Mesenchymal stem cell (in vitro differentiated cells and primary cell): ENCODE measurements at regions not wholly inside any gene's neighbourhood (a gene's known extent, or its start where the extent isn't known, plus 50 kb on each side); places are given as distances from the start of the nearest gene placed in this dataset.
"Not testable (repeated sequence)": the region's sequence is repeated elsewhere in the genome, so short reads cannot be mapped to it uniquely, and the experiment has no call there.

Experiments
- DNase-seq: peaks from one replicate; pipeline ENCODE4 v3.0.0-alpha.2; 2013
- H2AFZ ChIP-seq: one replicate; pipeline ENCODE4 v1.6.1; 2013; ENCODE audit warnings: low read depth, mild to moderate bottlenecking, control low read depth, inconsistent platforms, low read length, moderate library complexity
- H2AK5ac ChIP-seq: 2 replicates; pipeline ENCODE4 v1.6.1; 2013; ENCODE audit warnings: low read length, moderate library complexity, mild to moderate bottlenecking, inconsistent platforms; ENCODE audit not compliant: severe bottlenecking
- H2BK120ac ChIP-seq: one replicate; pipeline ENCODE4 v1.6.1; 2013; ENCODE audit warnings: low read depth, mild to moderate bottlenecking, inconsistent platforms, low read length, moderate library complexity
- H2BK12ac ChIP-seq, 2 experiments: one replicate each; pipeline ENCODE4 v1.6.1; 2013; ENCODE audit warnings: inconsistent platforms in 2 of 2, low read length in 2 of 2, mild to moderate bottlenecking in 2 of 2, moderate library complexity in 2 of 2, control low read depth in 1 of 2
- H2BK15ac ChIP-seq: one replicate; pipeline ENCODE4 v1.6.1; 2013; ENCODE audit warnings: mild to moderate bottlenecking, low read depth, inconsistent platforms; ENCODE audit not compliant: poor library complexity, severe bottlenecking
- H2BK5ac ChIP-seq: 2 replicates; pipeline ENCODE4 v1.6.1; 2013; ENCODE audit warnings: low read depth, mild to moderate bottlenecking, low read length, control low read depth, inconsistent platforms; ENCODE audit not compliant: poor library complexity, severe bottlenecking
- H3K14ac ChIP-seq, 2 experiments: one replicate each; pipeline ENCODE4 v1.6.1; 2013; ENCODE audit warnings: inconsistent platforms in 2 of 2, low read length in 2 of 2, control low read depth in 1 of 2, mild to moderate bottlenecking in 1 of 2, moderate library complexity in 1 of 2
- H3K18ac ChIP-seq, 2 experiments: one replicate each; pipeline ENCODE4 v1.6.1; 2013; ENCODE audit warnings: inconsistent platforms in 2 of 2, low read length in 2 of 2, control low read depth in 1 of 2, low read depth in 1 of 2, mild to moderate bottlenecking in 1 of 2
- H3K23ac ChIP-seq, 2 experiments: one replicate each; pipeline ENCODE4 v1.6.1; 2013; ENCODE audit warnings: inconsistent platforms in 2 of 2, low read length in 2 of 2, mild to moderate bottlenecking in 2 of 2, moderate library complexity in 2 of 2, control low read depth in 1 of 2
- H3K27ac ChIP-seq: 2 replicates; pipeline ENCODE4 v1.5.1; 2013; ENCODE audit warnings: mild to moderate bottlenecking, moderate library complexity, low read length, control low read depth, inconsistent platforms; ENCODE audit not compliant: poor library complexity, severe bottlenecking
- H3K27me3 ChIP-seq, 2 experiments: 2 replicates each; pipeline versions ENCODE4 v1.6.1 to v1.7.0; 2013; ENCODE audit warnings: low read length in 2 of 2, mild to moderate bottlenecking in 2 of 2, moderate library complexity in 2 of 2, control low read depth in 1 of 2, inconsistent platforms in 1 of 2; ENCODE audit not compliant: control insufficient read depth in 1 of 2, insufficient read depth in 1 of 2
- H3K36me3 ChIP-seq, 2 experiments: 2 replicates each; pipeline versions ENCODE4 v1.6.1 to v1.7.0; 2013; ENCODE audit warnings: low read length in 2 of 2, control low read depth in 1 of 2, inconsistent platforms in 1 of 2, low read depth in 1 of 2, mild to moderate bottlenecking in 1 of 2; ENCODE audit not compliant: insufficient read depth in 2 of 2, control insufficient read depth in 1 of 2
- H3K4ac ChIP-seq, 2 experiments: one replicate each; pipeline ENCODE4 v1.6.1; 2013; ENCODE audit warnings: inconsistent platforms in 2 of 2, low read length in 2 of 2, mild to moderate bottlenecking in 2 of 2, moderate library complexity in 2 of 2, control low read depth in 1 of 2, low read depth in 1 of 2
- H3K4me1 ChIP-seq: 2 replicates; pipeline ENCODE4 v1.6.1; 2013; ENCODE audit warnings: low read depth, low read length, control low read depth; ENCODE audit not compliant: control insufficient read depth, insufficient read depth
- H3K4me2 ChIP-seq: 2 replicates; pipeline ENCODE4 v1.6.1; 2013; ENCODE audit warnings: low read length, mild to moderate bottlenecking, inconsistent platforms; ENCODE audit not compliant: poor library complexity, severe bottlenecking
- H3K4me3 ChIP-seq, 2 experiments: 2 replicates each; pipeline versions ENCODE4 v1.5.1 to v1.7.0; 2013; ENCODE audit warnings: low read length in 2 of 2, mild to moderate bottlenecking in 2 of 2, control low read depth in 1 of 2, low read depth in 1 of 2; ENCODE audit not compliant: insufficient read depth in 1 of 2
- H3K79me1 ChIP-seq: replicated peaks from 2 replicates; pipeline ENCODE4 v1.6.1; 2013; ENCODE audit warnings: mild to moderate bottlenecking, control low read depth, low read length, inconsistent platforms; ENCODE audit not compliant: poor library complexity, severe bottlenecking
- H3K9ac ChIP-seq: 2 replicates; pipeline ENCODE4 v1.7.0; 2013; ENCODE audit warnings: mild to moderate bottlenecking, low read length, moderate library complexity
- H3K9me3 ChIP-seq: 2 replicates; pipeline ENCODE4 v1.7.0; 2013; ENCODE audit warnings: mild to moderate bottlenecking, low read length; ENCODE audit not compliant: control insufficient read depth
- H4K8ac ChIP-seq: one replicate; pipeline ENCODE4 v1.6.1; 2013; ENCODE audit warnings: inconsistent platforms, mild to moderate bottlenecking, low read length, moderate library complexity
- H4K91ac ChIP-seq: one replicate; pipeline ENCODE4 v1.6.1; 2013; ENCODE audit warnings: mild to moderate bottlenecking, low read length, inconsistent platforms
- WGBS: methylation state at CpG from one replicate; pipeline ENCODE4 v1.1.7; 2013; ENCODE audit warnings: mixed read lengths; 5-methylcytosine and 5-hydroxymethylcytosine counted together

DNA sequence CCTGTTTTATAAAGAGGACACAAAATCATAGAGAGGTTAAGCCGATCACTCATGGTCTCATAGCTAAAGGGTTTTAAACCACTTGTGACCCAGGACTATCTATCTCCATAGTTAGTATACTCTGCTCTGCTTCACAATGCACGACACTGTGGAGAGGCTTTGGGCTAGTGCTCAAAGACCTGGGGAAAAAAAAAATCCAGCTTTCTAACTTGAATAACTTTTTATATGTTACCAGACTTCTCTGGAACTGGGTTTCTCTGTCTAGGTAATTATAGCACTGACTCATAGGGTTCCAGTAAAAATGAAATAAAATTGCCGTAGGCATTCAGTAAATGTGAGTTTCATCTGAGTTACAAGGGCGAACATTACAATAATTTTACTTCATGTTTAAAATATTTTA, 273.7 kb upstream of the TECRL start:
- WGBS: 82% methylated on average over 1 of the region's 4 CpGs
- Histone ChIP-seq H3K36me3 (no peaks in the 10 kb centered on the region), H2AK5ac (no peak overlapping the region), H3K27ac (no peak overlapping the region), H4K91ac (no peak overlapping the region), H3K14ac (no peak overlapping the region), H3K4me3 (no peak overlapping the region), H3K9me3 (peaks cover 3% of the 10 kb centered on the region), H2BK15ac (no peak overlapping the region), H3K4me2 (no peak overlapping the region), H2BK120ac (no peak overlapping the region), H3K79me1 (no peaks in the 10 kb centered on the region), H2BK5ac (no peak overlapping the region), H3K4ac (no peak overlapping the region), H2AFZ (no peak overlapping the region), H4K8ac (no peak overlapping the region), H2BK12ac (no peak overlapping the region), H3K4me1 (no peaks in the 10 kb centered on the region), H3K18ac (no peak overlapping the region), H3K9ac (no peak overlapping the region), H3K27me3 (no peaks in the 10 kb centered on the region), H3K23ac (no peak overlapping the region)
- no peak for DNase-seq

DNA sequence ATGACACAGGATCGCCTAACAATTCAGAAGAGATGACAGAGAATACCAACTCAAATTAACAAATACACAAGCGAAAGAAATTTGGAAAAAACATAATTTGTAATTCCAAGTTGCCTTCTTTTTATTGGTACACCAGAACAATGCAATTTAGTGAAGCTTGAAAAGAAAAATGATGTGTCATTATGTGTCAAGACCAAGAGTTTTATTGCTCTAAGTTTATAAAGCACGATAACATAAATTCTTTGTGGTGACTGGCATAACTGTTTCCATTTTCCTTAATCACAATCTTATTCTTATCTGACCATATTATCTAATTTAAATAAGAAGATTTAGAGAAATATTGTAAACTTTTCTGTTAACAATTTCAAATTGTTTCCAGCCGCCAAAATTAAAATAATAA, 273.2 kb upstream of the TECRL start:
- no peak overlapping the region for H3K4me3 ChIP-seq
- no peak for DNase-seq
- no peak overlapping the region for H3K14ac ChIP-seq
- no peaks in the 10 kb centered on the region for H3K27me3 ChIP-seq
- H2BK12ac ChIP-seq: no peak overlapping the region
- H3K4me2 ChIP-seq: no peak overlapping the region
- H3K36me3 ChIP-seq: no peaks in the 10 kb centered on the region
- no peak overlapping the region for H2BK5ac ChIP-seq
- H4K91ac ChIP-seq: no peak overlapping the region
- no peak overlapping the region for H2AFZ ChIP-seq
- no peaks in the 10 kb centered on the region for H3K9me3 ChIP-seq
- no peaks in the 10 kb centered on the region for H3K79me1 ChIP-seq
- H2BK15ac ChIP-seq: no peak overlapping the region
- H3K4me1 ChIP-seq: no peaks in the 10 kb centered on the region
- H3K23ac ChIP-seq: no peak overlapping the region
- no peak overlapping the region for H3K4ac ChIP-seq
- H3K18ac ChIP-seq: no peak overlapping the region
- H3K9ac ChIP-seq: no peak overlapping the region
- no peak overlapping the region for H2BK120ac ChIP-seq
- 89% methylated on average over 2 of the region's 4 CpGs for WGBS
- no peak overlapping the region for H3K27ac ChIP-seq
- H4K8ac ChIP-seq: no peak overlapping the region
- H2AK5ac ChIP-seq: no peak overlapping the region

DNA sequence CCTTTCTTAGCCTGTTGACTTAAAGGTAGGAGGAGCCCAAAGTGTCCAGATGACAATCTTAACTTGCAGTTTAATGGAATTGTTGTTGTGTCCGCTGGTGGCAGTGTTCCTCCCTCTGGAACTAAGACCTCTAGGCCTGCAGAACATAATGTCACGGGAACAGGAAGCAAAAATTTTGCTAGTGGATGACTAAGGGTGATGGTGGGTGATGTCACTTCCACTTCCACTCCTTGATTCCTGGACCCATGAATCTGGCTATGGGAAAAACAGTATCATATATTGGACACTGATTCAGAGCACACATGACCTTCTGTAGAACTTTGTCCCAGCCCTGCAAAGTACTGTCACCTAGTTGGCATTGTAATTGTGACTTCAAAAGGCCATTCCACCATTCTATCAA, 263.9 kb upstream of the TECRL start:
- H3K23ac ChIP-seq, H4K91ac ChIP-seq, H3K4me2 ChIP-seq, H3K79me1 ChIP-seq, H2AK5ac ChIP-seq, H3K14ac ChIP-seq, H3K4ac ChIP-seq, H3K9me3 ChIP-seq, H2BK5ac ChIP-seq, H2AFZ ChIP-seq, H2BK15ac ChIP-seq, H3K9ac ChIP-seq, H3K27ac ChIP-seq, DNase-seq, H3K27me3 ChIP-seq, H4K8ac ChIP-seq, H2BK120ac ChIP-seq, H3K4me1 ChIP-seq, H3K36me3 ChIP-seq, H3K4me3 ChIP-seq, H2BK12ac ChIP-seq, H3K18ac ChIP-seq: not testable (repeated sequence)
- WGBS: 82% methylated on average over 2 of the region's 2 CpGs

DNA sequence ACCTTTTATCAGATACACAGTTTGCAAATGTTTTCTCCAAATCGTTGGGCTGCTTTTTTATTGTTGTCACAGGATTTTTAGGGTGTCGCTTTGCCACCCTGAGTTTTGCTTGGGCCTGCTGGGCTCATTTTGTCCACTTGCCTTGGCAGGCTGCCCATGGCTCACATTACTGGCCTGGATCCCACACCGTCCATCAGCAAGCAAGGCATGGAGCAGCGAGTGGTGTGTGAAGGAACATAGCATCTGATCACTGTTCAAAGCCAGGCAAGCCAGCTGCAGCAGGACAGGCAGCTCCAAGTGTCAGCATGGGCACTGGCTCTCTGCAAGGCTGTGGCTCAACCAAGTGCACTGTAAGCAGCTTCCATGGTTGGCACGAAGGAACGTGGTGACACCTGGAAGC, 261.4 kb upstream of the TECRL start:
- H3K9ac ChIP-seq: no peak overlapping the region
- no peak overlapping the region for H4K8ac ChIP-seq
- no peaks in the 10 kb centered on the region for H3K36me3 ChIP-seq
- no peak overlapping the region for H2AK5ac ChIP-seq
- H3K23ac ChIP-seq: no peak overlapping the region
- no peak overlapping the region for H2BK15ac ChIP-seq
- H2BK12ac ChIP-seq: no peak overlapping the region
- no peaks in the 10 kb centered on the region for H3K27me3 ChIP-seq
- H3K14ac ChIP-seq: no peak overlapping the region
- H3K79me1 ChIP-seq: no peaks in the 10 kb centered on the region
- no peak for DNase-seq
- no peak overlapping the region for H3K27ac ChIP-seq
- H3K18ac ChIP-seq: no peak overlapping the region
- no peak overlapping the region for H2BK120ac ChIP-seq
- no peak overlapping the region for H3K4me3 ChIP-seq
- H2BK5ac ChIP-seq: no peak overlapping the region
- no peak overlapping the region for H2AFZ ChIP-seq
- WGBS: 79% methylated on average over 6 of the region's 6 CpGs
- no peak overlapping the region for H4K91ac ChIP-seq
- no peaks in the 10 kb centered on the region for H3K4me1 ChIP-seq
- no peak overlapping the region for H3K4me2 ChIP-seq
- no peaks in the 10 kb centered on the region for H3K9me3 ChIP-seq
- no peak overlapping the region for H3K4ac ChIP-seq
